GM23338 (cell line): ENCODE measurements at regions not wholly inside any gene's neighbourhood (a gene's known extent, or its start where the extent isn't known, plus 50 kb on each side); places are given as distances from the start of the nearest gene placed in this dataset.

ENCODE experiments used
- ATAC-seq: fragments of 200-7000 bp; cut with Tn5 transposase; 3 replicates; pipeline ENCODE4 v1.9.1; 2020
- DNase-seq: peaks from one replicate; pipeline ENCODE4 v3.0.0-alpha.2; 2015; ENCODE audit warnings: low spot score
- H2AFZ ChIP-seq: fragments of 200-600 bp; sonication (generic); 2 replicates; pipeline ENCODE4 v1.8.0; 2016; ENCODE audit warnings: antibody characterized with exemption, mild to moderate bottlenecking, moderate library complexity
- H3F3A ChIP-seq: fragments of 200-600 bp; sonication (generic); replicated peaks from 2 replicates; pipeline ENCODE4 v1.8.0; 2017; ENCODE audit warnings: antibody characterized with exemption, mixed run types, low read depth
- H3K27ac ChIP-seq: fragments of 200-600 bp; sonication (generic); 2 replicates; pipeline ENCODE4 v1.6.1; 2016; ENCODE audit warnings: low read depth
- H3K27me3 ChIP-seq: fragments of 200-600 bp; sonication (generic); 2 replicates; pipeline ENCODE4 v1.8.0; 2016; ENCODE audit warnings: mild to moderate bottlenecking, mixed run types, moderate library complexity; ENCODE audit not compliant: insufficient read depth
- H3K36me3 ChIP-seq: fragments of 200-600 bp; sonication (generic); 2 replicates; pipeline ENCODE4 v1.8.0; 2016; ENCODE audit warnings: mild to moderate bottlenecking; ENCODE audit not compliant: insufficient read depth
- H3K4me1 ChIP-seq: fragments of 200-600 bp; sonication (generic); 2 replicates; pipeline ENCODE4 v1.8.0; 2016; ENCODE audit warnings: mild to moderate bottlenecking, moderate library complexity; ENCODE audit not compliant: insufficient read depth
- H3K4me2 ChIP-seq: fragments of 200-600 bp; sonication (generic); 2 replicates; pipeline ENCODE4 v1.7.1; 2017; ENCODE audit warnings: mixed run types
- H3K4me3 ChIP-seq: fragments of 200-600 bp; sonication (generic); 2 replicates; pipeline ENCODE4 v1.6.1; 2016; ENCODE audit warnings: mixed run types
- H3K79me2 ChIP-seq: fragments of 200-600 bp; sonication (generic); replicated peaks from 2 replicates; pipeline ENCODE4 v1.8.0; 2017; ENCODE audit warnings: mild to moderate bottlenecking; ENCODE audit not compliant: insufficient read depth
- H3K9me2 ChIP-seq: fragments of 200-600 bp; sonication (generic); 2 replicates; pipeline ENCODE4 v1.8.0; 2017; ENCODE audit not compliant: insufficient read depth
- H4K20me1 ChIP-seq: fragments of 200-600 bp; sonication (generic); replicated peaks from 2 replicates; pipeline ENCODE4 v1.8.0; 2017; ENCODE audit warnings: mild to moderate bottlenecking; ENCODE audit not compliant: insufficient read depth
- H3K27ac Mint-ChIP-seq: 2 replicates; pipeline ENCODE4 v1.8.0; 2020; ENCODE audit warnings: inconsistent platforms, mild to moderate bottlenecking, moderate library complexity, mixed read lengths
- H3K27me3 Mint-ChIP-seq: 3 replicates; pipeline ENCODE4 v1.8.0; 2022; ENCODE audit warnings: low read depth, mild to moderate bottlenecking, moderate library complexity, mixed read lengths, inconsistent platforms; ENCODE audit not compliant: insufficient read depth, poor library complexity
- H3K36me3 Mint-ChIP-seq: 3 replicates; pipeline ENCODE4 v1.8.0; 2021; ENCODE audit warnings: low read depth, mild to moderate bottlenecking, inconsistent platforms, moderate library complexity, mixed read lengths
- H3K4me1 Mint-ChIP-seq: 3 replicates; pipeline ENCODE4 v1.8.0; 2020; ENCODE audit warnings: mild to moderate bottlenecking, inconsistent platforms, mixed read lengths
- H3K4me3 Mint-ChIP-seq: 3 replicates; pipeline ENCODE4 v1.8.0; 2021; ENCODE audit warnings: moderate library complexity, mild to moderate bottlenecking, inconsistent platforms, mixed read lengths
- H3K9me3 Mint-ChIP-seq: 3 replicates; pipeline ENCODE4 v1.8.0; 2020; ENCODE audit warnings: moderate library complexity, mild to moderate bottlenecking, inconsistent platforms, mixed read lengths
- CREB1 ChIP-seq: fragments of 250-450 bp; sonication (Bioruptor Pico); IDR thresholded peaks from 2 replicates; pipeline ENCODE4 v1.5.0; 2020; ENCODE audit warnings: low read depth, mild to moderate bottlenecking, moderate library complexity
- ETS1 ChIP-seq: IDR thresholded peaks from 2 replicates; pipeline ENCODE4 v1.6.1; 2016; ENCODE audit warnings: antibody characterized with exemption
- EZH2 ChIP-seq: fragments of 200-600 bp; sonication (generic); IDR thresholded peaks from one replicate; pipeline ENCODE4 v1.8.0; 2017; ENCODE audit warnings: antibody characterized with exemption, mild to moderate bottlenecking, low read depth; ENCODE audit not compliant: unreplicated experiment
- EZH2phosphoT487 ChIP-seq: fragments of 200-600 bp; sonication (generic); IDR thresholded peaks from one replicate; pipeline ENCODE4 v1.8.1; 2018; ENCODE audit warnings: antibody characterized with exemption; ENCODE audit not compliant: unreplicated experiment
- JUNB ChIP-seq: IDR thresholded peaks from one replicate; pipeline ENCODE4 v1.6.1; 2016; ENCODE audit warnings: antibody characterized with exemption; ENCODE audit not compliant: unreplicated experiment
- NANOG ChIP-seq: IDR thresholded peaks from 2 replicates; pipeline ENCODE4 v1.6.1; 2016; ENCODE audit warnings: antibody characterized with exemption, borderline replicate concordance
- REST ChIP-seq: IDR thresholded peaks from one replicate; pipeline ENCODE4 v1.6.1; 2018; ENCODE audit warnings: antibody characterized with exemption; ENCODE audit not compliant: unreplicated experiment
- ZNF114 ChIP-seq: fragments of 250-450 bp; sonication (Bioruptor Pico); IDR thresholded peaks from 2 replicates; pipeline ENCODE4 v1.5.0; 2020; ENCODE audit warnings: mild to moderate bottlenecking, moderate library complexity

GRCh38 chr4:136751556-136751955 is 780.7 kb downstream of the PCDH18 start:
- Histone ChIP-seq H3K4me3 (no peak overlapping the region), H3K79me2 (no peaks in the 10 kb centered on the region), H4K20me1 (no peaks in the 10 kb centered on the region), H3K4me2 (peak overlapping the region; percentile 1; the same call in 1 of the 2 replicates), H3K36me3 (no peaks in the 10 kb centered on the region), H3F3A (no peaks in the 10 kb centered on the region), H3K9me2 (no peaks in the 10 kb centered on the region), H3K27me3 (no peaks in the 10 kb centered on the region), H3K4me1 (peaks cover 23% of the 10 kb centered on the region), H3K27ac (peak overlapping the region; percentile 51), H2AFZ (no peak overlapping the region)
- Mint-ChIP-seq H3K27ac (peak overlapping the region; percentile 95), H3K9me3 (peaks cover 36% of the 10 kb centered on the region), H3K4me3 (no peak overlapping the region; the same call in 2 of the 3 replicates), H3K27me3 (no peaks in the 10 kb centered on the region), H3K36me3 (peaks cover 36% of the 10 kb centered on the region), H3K4me1 (peaks cover 31% of the 10 kb centered on the region; the same call in 2 of the 3 replicates)
- TF ChIP-seq JUNB (no peak), NANOG (peak; percentile 72; the same call in 1 of the 2 replicates)
- no peak for DNase-seq
- no peak for ATAC-seq

GRCh38 chr4:136750897-136751296 is 781.4 kb downstream of the PCDH18 start:
- no peak for ATAC-seq
- H3K36me3 Mint-ChIP-seq = peaks cover 40% of the 10 kb centered on the region
- no peaks in the 10 kb centered on the region for H3K27me3 ChIP-seq
- H3K4me1 Mint-ChIP-seq = peaks cover 31% of the 10 kb centered on the region; the same call in 2 of the 3 replicates
- TF ChIP-seq NANOG (0 out of 2 replicates have a peak, but pooled peaks have one; percentile 28), JUNB (no peak), REST (no peak)
- DNase-seq = no peak
- H3K27ac ChIP-seq = peak overlapping the region; percentile 51
- H3K9me2 ChIP-seq = no peaks in the 10 kb centered on the region
- H3K4me1 ChIP-seq = peaks cover 23% of the 10 kb centered on the region
- H3K36me3 ChIP-seq = no peaks in the 10 kb centered on the region
- peaks cover 42% of the 10 kb centered on the region for H3K9me3 Mint-ChIP-seq
- H3K4me3 Mint-ChIP-seq = no peak overlapping the region
- H3K27me3 Mint-ChIP-seq = no peaks in the 10 kb centered on the region
- H4K20me1 ChIP-seq = no peaks in the 10 kb centered on the region
- H3F3A ChIP-seq = no peaks in the 10 kb centered on the region
- H3K4me2 ChIP-seq = peak overlapping the region; percentile 1; the same call in 1 of the 2 replicates
- H3K27ac Mint-ChIP-seq = peak overlapping the region; percentile 95
- no peaks in the 10 kb centered on the region for H3K79me2 ChIP-seq
- H2AFZ ChIP-seq = no peak overlapping the region
- H3K4me3 ChIP-seq = no peak overlapping the region

- Histone ChIP-seq H3K4me2 (no peak overlapping the region), H3K27ac (no peak overlapping the region), H3K4me1 (peaks cover 18% of the 10 kb centered on the region), H3K27me3 (no peaks in the 10 kb centered on the region), H4K20me1 (no peaks in the 10 kb centered on the region), H3K36me3 (no peaks in the 10 kb centered on the region), H3K9me2 (no peaks in the 10 kb centered on the region), H3F3A (no peaks in the 10 kb centered on the region), H2AFZ (no peak overlapping the region), H3K4me3 (no peak overlapping the region), H3K79me2 (no peaks in the 10 kb centered on the region)
- no peak for ATAC-seq
- H3K4me1 Mint-ChIP-seq = peaks cover 26% of the 10 kb centered on the region; the same call in 2 of the 3 replicates
- no peak overlapping the region for H3K4me3 Mint-ChIP-seq
- H3K9me3 Mint-ChIP-seq = peaks cover 50% of the 10 kb centered on the region
- DNase-seq = no peak
- H3K27ac Mint-ChIP-seq = peak overlapping the region; percentile 73; the same call in 1 of the 2 replicates
- TF ChIP-seq EZH2 (no peak), REST (no peak), CREB1 (CRISPR knock-in tag) (no peak), EZH2phosphoT487 (no peak), ETS1 (no peak), ZNF114 (CRISPR knock-in tag) (no peak)
- no peaks in the 10 kb centered on the region for H3K27me3 Mint-ChIP-seq
- peaks cover 49% of the 10 kb centered on the region for H3K36me3 Mint-ChIP-seq
These were observed 782.3 kb downstream of the PCDH18 start for GRCh38 chr4:136749989-136750388.
